WTC11 (cell line): ENCODE measurements at regions not wholly inside any gene's neighbourhood (a gene's known extent, or its start where the extent isn't known, plus 50 kb on each side); places are given as distances from the start of the nearest gene placed in this dataset.

Source experiments
- ATAC-seq: fragments of 200-7000 bp; cut with Tn5 transposase; 2 replicates; pipeline ENCODE4 v1.10.0; 2021; ENCODE audit warnings: mild to moderate bottlenecking, moderate library complexity
- CTCF ChIA-PET: fragments of 300-600 bp; sonication (Branson Sonifier 250); formaldehyde crosslinking; loops from one replicate; lab custom pipeline; 2021; ENCODE audit warnings: antibody characterized with exemption; lab: Charles Lee
- POLR2A ChIA-PET: fragments of 350-600 bp; sonication (Branson Sonifier 250); formaldehyde crosslinking; loops from one replicate; lab custom pipeline; 2021; ENCODE audit warnings: antibody characterized with exemption; lab: Charles Lee
- DNase-seq: peaks from one replicate; pipeline ENCODE4 v3.0.0; 2021; ENCODE audit warnings: low spot score
- H3K27ac Mint-ChIP-seq: 2 replicates; pipeline ENCODE4 v1.8.0; 2021; ENCODE audit warnings: mixed read lengths
- H3K27me3 Mint-ChIP-seq: 2 replicates; pipeline ENCODE4 v1.8.0; 2021; ENCODE audit warnings: low read depth, mild to moderate bottlenecking, moderate library complexity, mixed read lengths
- H3K36me3 Mint-ChIP-seq: 2 replicates; pipeline ENCODE4 v1.8.0; 2021; ENCODE audit warnings: mixed read lengths
- H3K4me1 Mint-ChIP-seq: 2 replicates; pipeline ENCODE4 v1.8.0; 2022; ENCODE audit warnings: mixed read lengths
- H3K4me3 Mint-ChIP-seq: 2 replicates; pipeline ENCODE4 v1.8.0; 2021; ENCODE audit warnings: mild to moderate bottlenecking, moderate library complexity, mixed read lengths
- H3K9me3 Mint-ChIP-seq: 2 replicates; pipeline ENCODE4 v1.8.0; 2021; ENCODE audit warnings: mixed read lengths
- EMX1 ChIP-seq: fragments of 250-450 bp; sonication (Bioruptor Pico); IDR thresholded peaks from 2 replicates; pipeline ENCODE4 v1.8.0; 2021; ENCODE audit warnings: mild to moderate bottlenecking
- GABPB1 ChIP-seq: sonication (generic); formaldehyde crosslinking; IDR thresholded peaks from 2 replicates; pipeline ENCODE4 v1.8.1; 2023; ENCODE audit warnings: mild to moderate bottlenecking, missing genetic modification reagents
- IRF1 ChIP-seq: sonication (generic); formaldehyde crosslinking; IDR thresholded peaks from 2 replicates; pipeline ENCODE4 v1.8.0; 2023; ENCODE audit warnings: missing genetic modification reagents
- MLX ChIP-seq: sonication (generic); formaldehyde crosslinking; IDR thresholded peaks from 2 replicates; pipeline ENCODE4 v1.8.1; 2023; ENCODE audit warnings: mild to moderate bottlenecking, missing genetic modification reagents, moderate library complexity
- NFE2L1 ChIP-seq: sonication (generic); formaldehyde crosslinking; IDR thresholded peaks from 2 replicates; pipeline ENCODE4 v1.8.1; 2023; ENCODE audit warnings: missing genetic modification reagents
- RORB ChIP-seq: fragments of 250-450 bp; sonication (Bioruptor Pico); IDR thresholded peaks from 2 replicates; pipeline ENCODE4 v1.9.0; 2021; ENCODE audit warnings: mild to moderate bottlenecking
- SP1 ChIP-seq: sonication (generic); formaldehyde crosslinking; conservative IDR thresholded peaks from 2 replicates; pipeline ENCODE4 v1.8.1; 2022; ENCODE audit warnings: missing genetic modification reagents
- ZNF219 ChIP-seq: sonication (generic); formaldehyde crosslinking; IDR thresholded peaks from 2 replicates; pipeline ENCODE4 v1.8.0; 2023; ENCODE audit warnings: missing genetic modification reagents, mild to moderate bottlenecking, borderline replicate concordance
- ZNF281 ChIP-seq: sonication (generic); formaldehyde crosslinking; IDR thresholded peaks from 2 replicates; pipeline ENCODE4 v1.8.0; 2023; ENCODE audit warnings: mild to moderate bottlenecking, missing genetic modification reagents
- TF ChIP-seq, protein P1 (sequence below): fragments of 250-450 bp; sonication (Bioruptor Pico); IDR thresholded peaks from 2 replicates; pipeline ENCODE4 v1.9.0; 2021; ENCODE audit warnings: mild to moderate bottlenecking
- TF ChIP-seq, protein P2 (sequence below): sonication (generic); formaldehyde crosslinking; IDR thresholded peaks from 2 replicates; pipeline ENCODE4 v1.8.1; 2023; ENCODE audit warnings: mild to moderate bottlenecking, missing genetic modification reagents
- TF ChIP-seq, protein P3 (sequence below): fragments of 250-450 bp; sonication (Bioruptor Pico); IDR thresholded peaks from 2 replicates; pipeline ENCODE4 v2.1.2; 2022; ENCODE audit warnings: mild to moderate bottlenecking, moderate library complexity
- TF ChIP-seq, protein P4 (sequence below): fragments of 250-450 bp; sonication (Bioruptor Pico); IDR thresholded peaks from 2 replicates; pipeline ENCODE4 v1.9.0; 2021; ENCODE audit warnings: moderate library complexity, mild to moderate bottlenecking, inconsistent platforms, borderline replicate concordance

GRCh38 chr12:104835317-104835716 lies 122.8 kb downstream of the SLC41A2 start:
- Mint-ChIP-seq H3K27ac (no peak overlapping the region), H3K36me3 (no peaks in the 10 kb centered on the region), H3K4me3 (no peak overlapping the region), H3K27me3 (no peaks in the 10 kb centered on the region), H3K9me3 (no peaks in the 10 kb centered on the region), H3K4me1 (no peaks in the 10 kb centered on the region)
- ATAC-seq (no peak), DNase-seq (no peak)
- CTCF ChIA-PET = no interaction called here
- TF ChIP-seq GABPB1 (no peak), NFE2L1 (CRISPR knock-in tag) (no peak), ZNF281 (CRISPR knock-in tag) (no peak), MLX (CRISPR knock-in tag) (no peak), IRF1 (CRISPR knock-in tag) (no peak), RORB (CRISPR knock-in tag) (no peak), EMX1 (no peak)
- TF ChIP-seq, protein P1, sequence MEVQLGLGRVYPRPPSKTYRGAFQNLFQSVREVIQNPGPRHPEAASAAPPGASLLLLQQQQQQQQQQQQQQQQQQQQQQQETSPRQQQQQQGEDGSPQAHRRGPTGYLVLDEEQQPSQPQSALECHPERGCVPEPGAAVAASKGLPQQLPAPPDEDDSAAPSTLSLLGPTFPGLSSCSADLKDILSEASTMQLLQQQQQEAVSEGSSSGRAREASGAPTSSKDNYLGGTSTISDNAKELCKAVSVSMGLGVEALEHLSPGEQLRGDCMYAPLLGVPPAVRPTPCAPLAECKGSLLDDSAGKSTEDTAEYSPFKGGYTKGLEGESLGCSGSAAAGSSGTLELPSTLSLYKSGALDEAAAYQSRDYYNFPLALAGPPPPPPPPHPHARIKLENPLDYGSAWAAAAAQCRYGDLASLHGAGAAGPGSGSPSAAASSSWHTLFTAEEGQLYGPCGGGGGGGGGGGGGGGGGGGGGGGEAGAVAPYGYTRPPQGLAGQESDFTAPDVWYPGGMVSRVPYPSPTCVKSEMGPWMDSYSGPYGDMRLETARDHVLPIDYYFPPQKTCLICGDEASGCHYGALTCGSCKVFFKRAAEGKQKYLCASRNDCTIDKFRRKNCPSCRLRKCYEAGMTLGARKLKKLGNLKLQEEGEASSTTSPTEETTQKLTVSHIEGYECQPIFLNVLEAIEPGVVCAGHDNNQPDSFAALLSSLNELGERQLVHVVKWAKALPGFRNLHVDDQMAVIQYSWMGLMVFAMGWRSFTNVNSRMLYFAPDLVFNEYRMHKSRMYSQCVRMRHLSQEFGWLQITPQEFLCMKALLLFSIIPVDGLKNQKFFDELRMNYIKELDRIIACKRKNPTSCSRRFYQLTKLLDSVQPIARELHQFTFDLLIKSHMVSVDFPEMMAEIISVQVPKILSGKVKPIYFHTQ (CRISPR knock-in tag) = no peak
- TF ChIP-seq, protein P2, sequence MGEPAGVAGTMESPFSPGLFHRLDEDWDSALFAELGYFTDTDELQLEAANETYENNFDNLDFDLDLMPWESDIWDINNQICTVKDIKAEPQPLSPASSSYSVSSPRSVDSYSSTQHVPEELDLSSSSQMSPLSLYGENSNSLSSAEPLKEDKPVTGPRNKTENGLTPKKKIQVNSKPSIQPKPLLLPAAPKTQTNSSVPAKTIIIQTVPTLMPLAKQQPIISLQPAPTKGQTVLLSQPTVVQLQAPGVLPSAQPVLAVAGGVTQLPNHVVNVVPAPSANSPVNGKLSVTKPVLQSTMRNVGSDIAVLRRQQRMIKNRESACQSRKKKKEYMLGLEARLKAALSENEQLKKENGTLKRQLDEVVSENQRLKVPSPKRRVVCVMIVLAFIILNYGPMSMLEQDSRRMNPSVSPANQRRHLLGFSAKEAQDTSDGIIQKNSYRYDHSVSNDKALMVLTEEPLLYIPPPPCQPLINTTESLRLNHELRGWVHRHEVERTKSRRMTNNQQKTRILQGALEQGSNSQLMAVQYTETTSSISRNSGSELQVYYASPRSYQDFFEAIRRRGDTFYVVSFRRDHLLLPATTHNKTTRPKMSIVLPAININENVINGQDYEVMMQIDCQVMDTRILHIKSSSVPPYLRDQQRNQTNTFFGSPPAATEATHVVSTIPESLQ (CRISPR knock-in tag) = no peak
- TF ChIP-seq, protein P3, sequence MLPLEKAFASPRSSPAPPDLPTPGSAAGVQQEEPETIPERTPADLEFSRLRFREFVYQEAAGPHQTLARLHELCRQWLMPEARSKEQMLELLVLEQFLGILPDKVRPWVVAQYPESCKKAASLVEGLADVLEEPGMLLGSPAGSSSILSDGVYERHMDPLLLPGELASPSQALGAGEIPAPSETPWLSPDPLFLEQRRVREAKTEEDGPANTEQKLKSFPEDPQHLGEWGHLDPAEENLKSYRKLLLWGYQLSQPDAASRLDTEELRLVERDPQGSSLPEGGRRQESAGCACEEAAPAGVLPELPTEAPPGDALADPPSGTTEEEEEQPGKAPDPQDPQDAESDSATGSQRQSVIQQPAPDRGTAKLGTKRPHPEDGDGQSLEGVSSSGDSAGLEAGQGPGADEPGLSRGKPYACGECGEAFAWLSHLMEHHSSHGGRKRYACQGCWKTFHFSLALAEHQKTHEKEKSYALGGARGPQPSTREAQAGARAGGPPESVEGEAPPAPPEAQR = no peak
- TF ChIP-seq, protein P4, sequence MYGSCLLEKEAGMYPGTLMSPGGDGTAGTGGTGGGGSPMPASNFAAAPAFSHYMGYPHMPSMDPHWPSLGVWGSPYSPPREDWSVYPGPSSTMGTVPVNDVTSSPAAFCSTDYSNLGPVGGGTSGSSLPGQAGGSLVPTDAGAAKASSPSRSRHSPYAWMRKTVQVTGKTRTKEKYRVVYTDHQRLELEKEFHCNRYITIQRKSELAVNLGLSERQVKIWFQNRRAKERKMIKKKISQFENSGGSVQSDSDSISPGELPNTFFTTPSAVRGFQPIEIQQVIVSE (CRISPR knock-in tag) = no peak
- POLR2A ChIA-PET = no interaction called here

GRCh38 chr12:104834607-104835006 lies 123.5 kb downstream of the SLC41A2 start:
- ChIA-PET CTCF (no interaction called here), POLR2A (no interaction called here)
- DNase-seq (no peak), ATAC-seq (no peak)
- Mint-ChIP-seq H3K27ac (no peak overlapping the region), H3K27me3 (no peaks in the 10 kb centered on the region), H3K36me3 (no peaks in the 10 kb centered on the region), H3K4me1 (no peaks in the 10 kb centered on the region), H3K9me3 (no peaks in the 10 kb centered on the region), H3K4me3 (no peak overlapping the region)
- TF ChIP-seq SP1 = no peak
- TF ChIP-seq ZNF219 (CRISPR knock-in tag) = no peak
